Skin of body (tissue), 1 donor: ENCODE measurements at regions not wholly inside any gene's neighbourhood (a gene's known extent, or its start where the extent isn't known, plus 50 kb on each side); places are given as distances from the start of the nearest gene placed in this dataset.

Experiments
- DNase-seq: peaks from one replicate; lab custom pipeline; 2025; lab: John Stamatoyannopoulos, UW

GRCh38 chr18:23384778-23385736, 68.0 kb upstream of the RIOK3 start:
- no peak for DNase-seq

GRCh38 chr18:23386317-23386716, 66.8 kb upstream of the RIOK3 start:
- DNase-seq: no peak

DNA sequence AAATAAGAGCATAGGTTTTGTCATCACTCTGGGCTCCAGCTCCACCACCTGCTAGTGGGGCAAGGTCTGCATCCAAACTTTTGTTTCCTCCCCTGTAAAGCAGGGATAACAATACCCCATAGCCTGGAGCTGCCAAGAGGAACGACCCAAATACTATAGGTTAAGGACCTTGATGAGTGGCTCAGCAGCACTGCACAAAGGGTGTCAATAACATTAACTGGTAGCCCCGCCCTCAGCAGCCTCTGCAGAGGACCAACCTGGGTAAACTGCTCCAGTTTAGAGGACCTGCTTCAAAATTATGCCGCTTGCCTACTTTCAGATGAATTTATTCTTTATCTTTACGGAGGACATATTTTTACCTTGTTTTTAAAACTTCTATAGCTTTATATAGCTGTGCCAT, 65.8 kb upstream of the RIOK3 start:
- no peak for DNase-seq

DNA sequence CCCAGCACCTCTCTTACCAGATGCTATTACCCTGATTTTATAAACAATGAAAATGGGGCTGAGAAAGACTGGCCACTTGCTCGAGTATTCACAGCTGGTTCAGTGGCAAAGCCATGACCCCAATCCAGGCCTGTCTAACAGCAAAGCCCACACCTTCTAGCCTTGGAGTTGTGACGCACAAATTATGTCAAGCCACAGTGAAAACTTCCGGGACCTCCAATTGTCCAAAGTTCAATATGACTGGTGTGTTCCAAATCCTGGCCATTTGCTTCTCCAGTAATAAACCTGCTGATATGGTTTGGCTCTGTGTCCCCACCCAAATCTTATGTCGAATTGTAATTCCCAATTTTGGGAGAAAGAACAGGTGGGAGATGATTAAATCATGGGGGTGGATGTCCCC, 64.7 kb upstream of the RIOK3 start:
- DNase-seq: no peak

DNA sequence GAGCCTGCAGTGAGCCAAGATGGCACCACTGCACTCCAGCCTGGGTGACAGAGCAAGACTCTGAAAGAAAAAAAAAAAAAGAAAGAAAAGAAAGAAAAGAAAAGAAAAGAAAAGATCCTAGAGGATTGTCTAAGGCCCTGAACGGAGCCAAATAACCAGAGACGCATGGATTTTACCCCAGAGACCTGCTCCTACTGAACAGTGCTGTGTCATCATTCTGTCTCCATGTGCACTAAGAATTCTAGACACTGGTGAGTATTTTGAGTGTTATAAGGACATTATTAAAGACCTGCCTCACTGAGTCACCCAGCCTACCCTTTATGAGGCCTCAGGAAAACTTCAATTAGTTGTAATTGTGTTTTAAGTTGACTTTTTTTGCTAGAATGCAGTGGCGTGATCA, 61.9 kb upstream of the RIOK3 start:
- DNase-seq: no peak

- no peak for DNase-seq
These were observed 55.2 kb upstream of the RIOK3 start for GRCh38 chr18:23397907-23398306.

GRCh38 chr18:23398401-23398800, 54.7 kb upstream of the RIOK3 start:
- DNase-seq: no peak

DNA sequence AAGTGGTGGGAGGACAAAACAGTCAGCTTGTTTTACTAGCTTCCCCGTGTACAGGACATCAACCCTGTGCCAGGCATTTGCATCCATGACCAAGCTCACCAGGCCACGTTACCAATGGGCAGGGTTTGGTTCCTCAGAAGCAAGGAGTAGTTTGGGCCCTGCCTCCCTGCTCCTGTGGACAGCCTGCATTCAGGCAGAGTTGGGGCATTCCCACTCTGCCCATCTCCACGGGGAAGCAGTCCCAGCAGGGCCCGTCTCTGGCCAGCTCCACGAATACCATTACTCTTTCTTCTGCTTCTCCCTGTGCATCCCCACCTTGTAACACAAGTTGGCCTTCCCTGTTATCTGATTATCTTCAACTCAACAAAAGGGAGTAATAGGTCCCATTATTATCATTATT, 54.0 kb upstream of the RIOK3 start:
- DNase-seq: no peak

DNA sequence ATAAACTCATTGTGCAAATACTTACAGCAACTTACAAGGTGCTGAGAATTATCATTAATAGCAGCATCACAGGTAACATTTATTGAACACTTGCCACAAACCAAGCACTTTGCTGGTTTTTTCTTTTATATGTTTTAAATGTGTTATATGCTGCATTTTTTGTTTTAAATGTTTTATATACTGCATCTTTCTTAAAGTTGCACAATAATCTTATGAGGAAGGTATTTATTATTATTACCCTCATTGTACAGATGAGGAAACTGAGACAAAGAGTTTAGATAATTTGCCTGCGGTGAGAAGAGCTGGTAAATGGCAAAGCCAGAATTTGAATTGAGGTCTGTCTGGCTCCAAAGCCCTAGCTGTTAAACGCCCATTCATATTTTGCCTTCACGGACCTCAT, 52.2 kb upstream of the RIOK3 start:
- no peak for DNase-seq

- DNase-seq: peak; percentile 28
These were observed 51.4 kb upstream of the RIOK3 start for GRCh38 chr18:23401400-23402347.
